IMR-90 (cell line): ENCODE measurements at regions not wholly inside any gene's neighbourhood (a gene's known extent, or its start where the extent isn't known, plus 50 kb on each side); places are given as distances from the start of the nearest gene placed in this dataset.
A peak's percentile ranks its signal among the peaks of the same experiment; 100 is the strongest.

ENCODE experiments used
- ATAC-seq: fragments of 200-7000 bp; cut with Tn5 transposase; 2 replicates; pipeline ENCODE4 v1.9.1; 2020; ENCODE audit warnings: low read depth, mild to moderate bottlenecking, moderate library complexity
- BruUV-seq: library from RNA; stranded (reverse); fragments of 400-500 nt; replicated peaks from 2 replicates; lab custom pipeline; 2021; lab: Mats Ljungman, UMichigan
- CTCF ChIA-PET: fragments of 300-600 bp; formaldehyde crosslinking; extraction: SDS; loops from one replicate; lab custom pipeline; 2021; ENCODE audit warnings: antibody characterized with exemption; lab: Yijun Ruan, JAX
- POLR2A ChIA-PET: fragments of 300-600 bp; sonication (Branson Sonifier 250); formaldehyde crosslinking; loops from one replicate; lab custom pipeline; 2022; ENCODE audit warnings: antibody characterized with exemption; ENCODE audit not compliant: unreplicated experiment; lab: Charles Lee
- DNase-seq: peaks from one replicate; pipeline ENCODE4 v3.0.0; 2013
- H2AFZ ChIP-seq: replicated peaks from 2 replicates; pipeline ENCODE3; 2013; ENCODE audit warnings: low read length, mild to moderate bottlenecking; ENCODE audit not compliant: poor library complexity
- H2AK5ac ChIP-seq: 2 replicates; pipeline ENCODE4 v1.6.1; 2013; ENCODE audit warnings: low read depth, low read length, inconsistent platforms
- H2AK9ac ChIP-seq: replicated peaks from 2 replicates; pipeline ENCODE3; 2013; ENCODE audit warnings: mild to moderate bottlenecking, low read depth, low read length, moderate library complexity; ENCODE audit not compliant: poor library complexity
- H2BK120ac ChIP-seq: 2 replicates; pipeline ENCODE4 v1.6.1; 2013; ENCODE audit warnings: low read depth, low read length, inconsistent platforms
- H2BK15ac ChIP-seq: 3 replicates; pipeline ENCODE4 v1.6.1; 2013; ENCODE audit warnings: low read depth, low read length, inconsistent platforms
- H2BK20ac ChIP-seq: 2 replicates; pipeline ENCODE4 v1.6.1; 2013; ENCODE audit warnings: low read depth, mild to moderate bottlenecking, inconsistent platforms, low read length, moderate library complexity
- H2BK5ac ChIP-seq: 2 replicates; pipeline ENCODE4 v1.6.1; 2013; ENCODE audit warnings: mild to moderate bottlenecking, low read depth, low read length, inconsistent platforms; ENCODE audit not compliant: poor library complexity, severe bottlenecking
- H3K14ac ChIP-seq: replicated peaks from 2 replicates; pipeline ENCODE4 v1.6.1; 2013; ENCODE audit warnings: low read depth, low read length, inconsistent platforms
- H3K18ac ChIP-seq: 2 replicates; pipeline ENCODE4 v1.6.1; 2013; ENCODE audit warnings: low read depth, low read length, control low read depth
- H3K23ac ChIP-seq: 2 replicates; pipeline ENCODE4 v1.6.1; 2013; ENCODE audit warnings: low read depth, low read length, inconsistent platforms
- H3K27ac ChIP-seq: 2 replicates; pipeline ENCODE4 v1.5.1; 2013; ENCODE audit warnings: mild to moderate bottlenecking, control low read depth, low read length; ENCODE audit not compliant: insufficient read depth
- H3K27me3 ChIP-seq: 2 replicates; pipeline ENCODE4 v1.6.1; 2013; ENCODE audit warnings: low read length; ENCODE audit not compliant: control insufficient read depth, insufficient read depth
- H3K36me3 ChIP-seq: 2 replicates; pipeline ENCODE4 v1.6.1; 2013; ENCODE audit warnings: low read length, mixed read lengths; ENCODE audit not compliant: control insufficient read depth, insufficient read depth
- H3K4ac ChIP-seq: 2 replicates; pipeline ENCODE4 v1.6.1; 2013; ENCODE audit warnings: low read depth, low read length, inconsistent platforms
- H3K4me1 ChIP-seq: 2 replicates; pipeline ENCODE4 v1.6.1; 2013; ENCODE audit warnings: low read length, mixed read lengths; ENCODE audit not compliant: control insufficient read depth, insufficient read depth
- H3K4me2 ChIP-seq: 2 replicates; pipeline ENCODE4 v1.6.1; 2013; ENCODE audit warnings: low read depth, mild to moderate bottlenecking, control low read depth, low read length, moderate library complexity
- H3K4me3 ChIP-seq: 2 replicates; pipeline ENCODE4 v1.5.1; 2013; ENCODE audit warnings: low read depth, mild to moderate bottlenecking, control low read depth, low read length, moderate library complexity; ENCODE audit not compliant: insufficient read depth
- H3K56ac ChIP-seq: 2 replicates; pipeline ENCODE4 v1.6.1; 2013; ENCODE audit warnings: low read length, inconsistent platforms; ENCODE audit not compliant: insufficient read depth; ENCODE audit errors: extremely low read depth
- H3K79me1 ChIP-seq, 2 experiments: 2 replicates each; pipeline ENCODE4 v1.6.1; 2013; ENCODE audit warnings: low read length in 2 of 2, inconsistent platforms in 1 of 2, low read depth in 1 of 2
- H3K9ac ChIP-seq: 2 replicates; pipeline ENCODE4 v1.6.1; 2013; ENCODE audit warnings: low read depth, low read length, control low read depth
- H3K9me1 ChIP-seq: 2 replicates; pipeline ENCODE4 v1.6.1; 2013; ENCODE audit warnings: low read length, inconsistent platforms; ENCODE audit not compliant: insufficient read depth
- H3K9me3 ChIP-seq: 2 replicates; pipeline ENCODE4 v1.6.1; 2013; ENCODE audit warnings: low read length; ENCODE audit not compliant: control insufficient read depth, insufficient read depth
- H4K20me1 ChIP-seq: 2 replicates; pipeline ENCODE4 v1.6.1; 2013; ENCODE audit warnings: low read length, inconsistent platforms; ENCODE audit not compliant: insufficient read depth
- H4K5ac ChIP-seq: 2 replicates; pipeline ENCODE4 v1.6.1; 2013; ENCODE audit warnings: mild to moderate bottlenecking, low read depth, low read length, control low read depth
- H4K8ac ChIP-seq, 2 experiments: 2 replicates each; pipeline ENCODE4 v1.6.1; 2013; ENCODE audit warnings: low read depth in 2 of 2, low read length in 2 of 2, control low read depth in 1 of 2, inconsistent platforms in 1 of 2
- H4K91ac ChIP-seq: 2 replicates; pipeline ENCODE4 v1.6.1; 2013; ENCODE audit warnings: low read depth, low read length, inconsistent platforms; ENCODE audit not compliant: insufficient read depth
- CHD1 ChIP-seq: IDR thresholded peaks from 2 replicates; pipeline ENCODE4 v1.6.1; 2012; ENCODE audit warnings: low read depth, low read length, improper control_type of control experiment
- MAFK ChIP-seq: IDR thresholded peaks from 2 replicates; pipeline ENCODE4 v1.6.1; 2012; ENCODE audit warnings: low read depth, low read length, improper control_type of control experiment
- MAZ ChIP-seq: IDR thresholded peaks from 2 replicates; pipeline ENCODE4 v1.6.1; 2012; ENCODE audit warnings: low read depth, mild to moderate bottlenecking, low read length, improper control_type of control experiment, moderate library complexity, borderline replicate concordance
- MXI1 ChIP-seq: IDR thresholded peaks from 2 replicates; pipeline ENCODE4 v1.6.1; 2012; ENCODE audit warnings: low read depth, mild to moderate bottlenecking, low read length, moderate library complexity, borderline replicate concordance
- NFE2L2 ChIP-seq: fragments of 150-350 bp; IDR thresholded peaks from 2 replicates; pipeline ENCODE4 v1.6.1; 2016; ENCODE audit warnings: low read depth, mild to moderate bottlenecking, low read length
- POLR2A ChIP-seq: IDR thresholded peaks from 2 replicates; pipeline ENCODE4 v1.6.1; 2012; ENCODE audit warnings: mild to moderate bottlenecking, low read depth, low read length
- WGBS, 2 experiments: methylation state at CpG; one replicate each; pipeline versions ENCODE4 v1.1.5 to v1.1.7; 2013; ENCODE audit warnings: missing lambda C conversion rate in 2 of 2; ENCODE audit not compliant: insufficient read length in 1 of 2; ENCODE audit errors: extremely low coverage in 2 of 2; 5-methylcytosine and 5-hydroxymethylcytosine counted together
- dilution Hi-C: fragments of 300-500 bp; cut with HindIII; formaldehyde crosslinking; loops from one replicate; pipeline ENCODE4 v1.14.3; 2018; ENCODE audit warnings: low sequenced_read_pairs; ENCODE audit not compliant: unreplicated experiment
- in situ Hi-C: fragments of 300-500 bp; cut with MboI; formaldehyde crosslinking; loops from 3 replicates; pipeline ENCODE4 v1.14.3; 2019; ENCODE audit warnings: low sequenced_read_pairs, inconsistent platforms, mixed read lengths
- intact Hi-C: fragments of 100-400 bp; cut with micrococcal nuclease; formaldehyde crosslinking; loops from 2 replicates; pipeline ENCODE4 v1.10.0; 2022
- TF ChIP-seq, protein P1 (sequence below): fragments of 150-350 bp; IDR thresholded peaks from 2 replicates; pipeline ENCODE4 v1.6.1; 2016; ENCODE audit warnings: low read depth, mild to moderate bottlenecking, low read length, moderate library complexity, borderline replicate concordance

DNA sequence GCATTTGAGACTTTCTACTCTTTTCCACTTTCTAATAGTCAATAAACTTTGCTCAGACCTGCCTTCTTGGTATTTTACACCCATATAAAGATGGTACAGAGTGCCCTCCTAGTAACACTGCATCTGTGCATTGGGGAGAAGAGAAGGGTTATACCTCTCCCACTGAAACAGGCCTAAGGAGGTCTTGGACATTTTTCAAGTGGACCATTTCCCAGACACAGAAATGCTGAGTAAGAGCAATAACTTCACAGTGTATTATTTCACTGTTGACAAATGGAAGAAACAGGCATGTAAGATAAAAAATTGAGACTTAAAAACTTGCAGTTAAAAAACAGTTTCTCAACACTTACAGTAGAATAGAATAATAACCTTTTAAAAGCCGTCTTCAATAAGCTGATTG is 1224.0 kb upstream of the CDH18 start:
- H2AK9ac ChIP-seq: no peak overlapping the region
- DNase-seq: no peak
- no peak overlapping the region for H4K8ac ChIP-seq
- H3K9me3 ChIP-seq: no peaks in the 10 kb centered on the region
- CTCF ChIA-PET: no interaction called here
- H3K9ac ChIP-seq: no peak overlapping the region
- H4K5ac ChIP-seq: no peak overlapping the region
- H2BK15ac ChIP-seq: no peak overlapping the region
- BruUV-seq: no TSS peak
- POLR2A ChIA-PET: no interaction called here
- no peaks in the 10 kb centered on the region for H4K20me1 ChIP-seq
- intact Hi-C loops (no loop called here), in situ Hi-C loops (no loop called here), dilution Hi-C loops (no loop called here)
- no peaks in the 10 kb centered on the region for H3K79me1 ChIP-seq
- H2BK5ac ChIP-seq: no peak overlapping the region
- ATAC-seq: no peak
- H3K4ac ChIP-seq: no peak overlapping the region
- no peak overlapping the region for H4K91ac ChIP-seq
- WGBS, 2 experiments: no CpG with 5 or more reads among the region's 1 CpG
- no peak overlapping the region for H2BK120ac ChIP-seq
- no peaks in the 10 kb centered on the region for H3K4me1 ChIP-seq
- H2BK20ac ChIP-seq: no peak overlapping the region
- TF ChIP-seq POLR2A (no peak), NFE2L2 (no peak), CHD1 (no peak), MAZ (no peak), MXI1 (no peak), MAFK (peak; percentile 47)
- TF ChIP-seq, protein P1, sequence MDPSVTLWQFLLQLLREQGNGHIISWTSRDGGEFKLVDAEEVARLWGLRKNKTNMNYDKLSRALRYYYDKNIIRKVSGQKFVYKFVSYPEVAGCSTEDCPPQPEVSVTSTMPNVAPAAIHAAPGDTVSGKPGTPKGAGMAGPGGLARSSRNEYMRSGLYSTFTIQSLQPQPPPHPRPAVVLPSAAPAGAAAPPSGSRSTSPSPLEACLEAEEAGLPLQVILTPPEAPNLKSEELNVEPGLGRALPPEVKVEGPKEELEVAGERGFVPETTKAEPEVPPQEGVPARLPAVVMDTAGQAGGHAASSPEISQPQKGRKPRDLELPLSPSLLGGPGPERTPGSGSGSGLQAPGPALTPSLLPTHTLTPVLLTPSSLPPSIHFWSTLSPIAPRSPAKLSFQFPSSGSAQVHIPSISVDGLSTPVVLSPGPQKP: no peak
- H3K27me3 ChIP-seq: no peaks in the 10 kb centered on the region
- no peak overlapping the region for H3K56ac ChIP-seq
- H2AK5ac ChIP-seq: no peak overlapping the region
- no peak overlapping the region for H3K14ac ChIP-seq
- H3K18ac ChIP-seq: no peak overlapping the region
- no peak overlapping the region for H3K23ac ChIP-seq
- H3K4me3 ChIP-seq: no peak overlapping the region
- H3K9me1 ChIP-seq: no peaks in the 10 kb centered on the region
- H3K27ac ChIP-seq: no peak overlapping the region
- no peak overlapping the region for H3K4me2 ChIP-seq
- no peaks in the 10 kb centered on the region for H3K36me3 ChIP-seq
- no peak overlapping the region for H2AFZ ChIP-seq
